Esophagus squamous epithelium (tissue), 5 donors: ENCODE measurements at regions not wholly inside any gene's neighbourhood (a gene's known extent, or its start where the extent isn't known, plus 50 kb on each side); places are given as distances from the start of the nearest gene placed in this dataset.

Source experiments
- DNase-seq: peaks from one replicate; lab custom pipeline; 2025; lab: John Stamatoyannopoulos, UW
- H3K27ac ChIP-seq, 4 donors: fragments of 200-600 bp; sonication (generic); one replicate each; pipeline ENCODE4 v1.5.1; 2016 to 2019; ENCODE audit warnings: mild to moderate bottlenecking in 1 of 4
- H3K27me3 ChIP-seq, 4 donors: fragments of 200-600 bp; sonication (generic); 1 replicate in 3 of 4; 2 replicates in 1 of 4; pipeline versions ENCODE4 v1.5.1 to v1.6.0; 2017 to 2021; ENCODE audit warnings: antibody characterized with exemption in 1 of 4
- H3K36me3 ChIP-seq, 3 donors: fragments of 200-600 bp; sonication (generic); one replicate each; pipeline ENCODE4 v1.5.1; 2016 to 2019
- H3K4me1 ChIP-seq, 3 donors: fragments of 200-600 bp; sonication (generic); one replicate each; pipeline ENCODE4 v1.5.1; 2017 to 2019
- H3K4me3 ChIP-seq, 4 donors: fragments of 200-600 bp; sonication (generic); 1 replicate in 3 of 4; 2 replicates in 1 of 4; pipeline ENCODE4 v1.5.1; 2016 to 2019; ENCODE audit warnings: mild to moderate bottlenecking in 2 of 4, moderate library complexity in 1 of 4
- H3K9me3 ChIP-seq, 3 donors: fragments of 200-600 bp; sonication (generic); one replicate each; pipeline ENCODE4 v1.5.1; 2016 to 2019
- CTCF ChIP-seq, 6 experiments: fragments of 450-650 bp in 4 of 6; fragments of 200-600 bp in 2 of 6; sonication (generic) in 2 of 6; IDR thresholded peaks; one replicate each; pipeline ENCODE4 v1.5.1; 2016 to 2019; ENCODE audit warnings: antibody characterized with exemption in 6 of 6, mild to moderate bottlenecking in 4 of 6, moderate library complexity in 4 of 6
- POLR2A ChIP-seq, 4 donors: fragments of 450-650 bp; IDR thresholded peaks; one replicate each; pipeline ENCODE4 v1.6.1; 2017; ENCODE audit warnings: antibody characterized with exemption in 4 of 4, mild to moderate bottlenecking in 4 of 4, moderate library complexity in 3 of 4
- WGBS, 2 donors: methylation state at CpG; one replicate each; pipeline ENCODE4 v1.1.5; 2018; 5-methylcytosine and 5-hydroxymethylcytosine counted together
- intact Hi-C: fragments of 100-400 bp; cut with DNase I; formaldehyde crosslinking; loops from one replicate; pipeline ENCODE4 v1.15.0; 2022
- donor health status: DM: yes; HTN: yes; CAD: no.

- Histone ChIP-seq H3K4me1 (no peaks in the 10 kb centered on the region), H3K9me3 (no peaks in the 10 kb centered on the region), H3K27ac (no peak overlapping the region), H3K36me3 (no peaks in the 10 kb centered on the region), H3K4me3 (no peak overlapping the region), H3K27me3 (no peaks in the 10 kb centered on the region)
- TF ChIP-seq CTCF (IDR thresholded peaks at IDR 0.05) (no peak), POLR2A (IDR thresholded peaks at IDR 0.05) (no peak)
- 5 to 19% methylated on average over 1 of the region's 1 CpG for WGBS, 2 donors
- intact Hi-C loops = no loop called here
- DNase-seq = no peak
These were observed 176.0 kb upstream of the PLEKHA5 start for GRCh38 chr12:18953505-18953904.

GRCh38 chr12:18955594-18955993 lies 173.9 kb upstream of the PLEKHA5 start:
- Histone ChIP-seq H3K4me3 (no peak overlapping the region), H3K36me3 (no peaks in the 10 kb centered on the region), H3K4me1 (no peaks in the 10 kb centered on the region), H3K9me3 (no peaks in the 10 kb centered on the region), H3K27me3 (no peaks in the 10 kb centered on the region), H3K27ac (no peak overlapping the region)
- intact Hi-C loops = no loop called here
- no peak for TF ChIP-seq POLR2A (IDR thresholded peaks at IDR 0.05)
- no peak for TF ChIP-seq CTCF (IDR thresholded peaks at IDR 0.05)
- WGBS, 2 donors = 78% methylated on average over 3 of the region's 3 CpGs
- DNase-seq = no peak

- DNase-seq = no peak
- Histone ChIP-seq H3K27ac (no peak overlapping the region), H3K4me1 (no peaks in the 10 kb centered on the region), H3K36me3 (no peaks in the 10 kb centered on the region), H3K9me3 (no peaks in the 10 kb centered on the region), H3K27me3 (no peaks in the 10 kb centered on the region), H3K4me3 (no peak overlapping the region)
- intact Hi-C loops = no loop called here
- WGBS, 2 donors = 90 to 100% methylated on average over 1 to 2 of the region's 2 CpGs
- TF ChIP-seq CTCF (IDR thresholded peaks at IDR 0.05) (no peak), POLR2A (IDR thresholded peaks at IDR 0.05) (no peak)
These were observed 164.3 kb upstream of the PLEKHA5 start for GRCh38 chr12:18965203-18965602.

- H3K9me3 ChIP-seq = no peaks in the 10 kb centered on the region
- intact Hi-C loops = no loop called here
- DNase-seq = no peak
- H3K27me3 ChIP-seq = no peaks in the 10 kb centered on the region
- TF ChIP-seq CTCF (IDR thresholded peaks at IDR 0.05) (no peak), POLR2A (IDR thresholded peaks at IDR 0.05) (no peak)
- H3K4me3 ChIP-seq = no peak overlapping the region
- no peak overlapping the region for H3K27ac ChIP-seq
- WGBS, 2 donors = 94 to 95% methylated on average over 3 of the region's 3 CpGs
- no peaks in the 10 kb centered on the region for H3K36me3 ChIP-seq
- H3K4me1 ChIP-seq = no peaks in the 10 kb centered on the region
These were observed 162.6 kb upstream of the PLEKHA5 start for GRCh38 chr12:18966954-18967353.

- Histone ChIP-seq H3K27me3 (no peaks in the 10 kb centered on the region), H3K4me3 (no peak overlapping the region), H3K4me1 (no peaks in the 10 kb centered on the region), H3K9me3 (no peaks in the 10 kb centered on the region), H3K27ac (no peak overlapping the region), H3K36me3 (no peaks in the 10 kb centered on the region)
- WGBS, 2 donors = 47 to 49% methylated on average over 3 of the region's 3 CpGs
- intact Hi-C loops = no loop called here
- no peak for TF ChIP-seq POLR2A (IDR thresholded peaks at IDR 0.05)
- TF ChIP-seq CTCF (IDR thresholded peaks at IDR 0.05) = no peak
- DNase-seq = no peak
These were observed 161.7 kb upstream of the PLEKHA5 start for GRCh38 chr12:18967814-18968213.
